ENCODE measurements at regions not wholly inside any gene's neighbourhood (a gene's known extent, or its start where the extent isn't known, plus 50 kb on each side); places are given as distances from the start of the nearest gene placed in this dataset.

GRCh38 chr2:221350616-221351015, 221.5 kb downstream of the EPHA4 start:
- DNase-seq = no peak

- DNase-seq = no peak
These were observed 218.9 kb downstream of the EPHA4 start for GRCh38 chr2:221353201-221353600.

GRCh38 chr2:221360312-221360711, 211.8 kb downstream of the EPHA4 start:
- no peak for DNase-seq

GRCh38 chr2:221360742-221361141, 211.4 kb downstream of the EPHA4 start:
- DNase-seq = no peak

DNA sequence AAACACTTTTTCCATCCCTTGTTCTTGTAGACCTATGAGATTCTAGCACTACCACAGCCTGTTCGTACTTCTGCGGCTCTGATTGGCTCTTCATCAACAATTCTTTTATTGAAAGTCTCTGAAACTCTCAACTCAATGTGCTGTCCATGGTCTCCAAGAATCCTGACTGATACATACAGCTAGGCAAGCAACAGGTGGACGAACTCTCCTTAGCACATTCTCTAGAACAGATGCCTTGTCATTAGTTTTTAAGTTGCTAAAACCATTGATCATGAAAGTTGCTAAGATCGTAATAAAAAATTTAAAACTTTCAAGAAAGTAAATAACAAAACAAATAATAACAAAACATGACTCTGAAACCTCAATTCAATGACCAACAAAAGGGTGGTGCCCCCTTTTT, 210.5 kb downstream of the EPHA4 start:
- DNase-seq = no peak

DNA sequence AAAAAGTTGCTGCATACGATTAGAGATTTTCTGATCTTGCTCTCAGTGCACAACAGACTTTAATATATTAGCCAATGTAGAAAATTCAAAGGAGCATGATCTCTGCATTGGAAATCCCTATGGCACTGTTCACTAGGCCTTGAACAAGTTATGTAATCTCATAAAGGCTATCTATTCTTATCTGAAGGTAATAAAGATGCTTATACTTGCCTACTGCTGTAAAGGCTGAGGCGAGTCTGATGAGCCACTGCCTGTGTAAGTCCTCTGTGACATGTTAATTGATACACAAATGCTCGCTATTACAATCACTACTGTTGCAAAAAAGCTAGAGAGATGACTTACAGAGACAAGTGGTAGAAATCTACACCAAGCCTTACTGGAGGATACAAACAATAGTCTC, 207.4 kb downstream of the EPHA4 start:
- no peak for DNase-seq
